Liver (tissue), 8 donors: ENCODE measurements at regions not wholly inside any gene's neighbourhood (a gene's known extent, or its start where the extent isn't known, plus 50 kb on each side); places are given as distances from the start of the nearest gene placed in this dataset.

Experiments used
- DNase-seq: peaks from one replicate; pipeline ENCODE4 v3.0.0-alpha.2; 2017; ENCODE audit warnings: low spot score
- H3K27ac ChIP-seq, 2 donors: one replicate each; pipeline ENCODE4 v1.7.0; 2013; ENCODE audit warnings: inconsistent platforms in 2 of 2, low read length in 2 of 2, control low read depth in 1 of 2, low read depth in 1 of 2, mild to moderate bottlenecking in 1 of 2
- H3K27me3 ChIP-seq, 4 donors: one replicate each; pipeline versions ENCODE4 v1.6.1 to v1.7.0; 2013; ENCODE audit warnings: low read length in 3 of 4, inconsistent platforms in 1 of 4, mild to moderate bottlenecking in 1 of 4, moderate library complexity in 1 of 4; ENCODE audit not compliant: control insufficient read depth in 4 of 4, insufficient read depth in 4 of 4
- H3K36me3 ChIP-seq, 4 donors: one replicate each; pipeline versions ENCODE4 v1.6.1 to v1.7.0; 2013; ENCODE audit warnings: low read length in 3 of 4, mild to moderate bottlenecking in 3 of 4, low read depth in 1 of 4, moderate library complexity in 1 of 4; ENCODE audit not compliant: control insufficient read depth in 4 of 4, insufficient read depth in 3 of 4
- H3K4me1 ChIP-seq, 4 donors: one replicate each; pipeline versions ENCODE4 v1.6.1 to v1.7.0; 2013; ENCODE audit warnings: low read length in 3 of 4, mild to moderate bottlenecking in 3 of 4, moderate library complexity in 1 of 4; ENCODE audit not compliant: control insufficient read depth in 4 of 4, insufficient read depth in 4 of 4
- H3K4me3 ChIP-seq, 3 donors: one replicate each; pipeline versions ENCODE4 v1.6.1 to v1.7.0; 2013; ENCODE audit warnings: low read length in 3 of 3, control low read depth in 1 of 3, low read depth in 1 of 3, mild to moderate bottlenecking in 1 of 3
- H3K9ac ChIP-seq, 2 donors: one replicate each; pipeline ENCODE4 v1.7.0; 2013; ENCODE audit warnings: low read length in 2 of 2, mild to moderate bottlenecking in 2 of 2, moderate library complexity in 2 of 2, control low read depth in 1 of 2, low read depth in 1 of 2
- H3K9me3 ChIP-seq, 4 donors: one replicate each; pipeline versions ENCODE4 v1.6.1 to v1.7.0; 2013; ENCODE audit warnings: low read length in 3 of 4; ENCODE audit not compliant: control insufficient read depth in 4 of 4
- EGR1 ChIP-seq, 2 donors: IDR thresholded peaks; 2 replicates each; pipeline ENCODE4 v1.6.1; 2016 to 2018; ENCODE audit warnings: antibody characterized with exemption in 2 of 2, low read depth in 2 of 2
- FOXA1 ChIP-seq: IDR thresholded peaks from 2 replicates; pipeline ENCODE4 v1.6.1; 2016; ENCODE audit warnings: antibody characterized with exemption
- FOXA2 ChIP-seq: IDR thresholded peaks from 2 replicates; pipeline ENCODE4 v1.6.1; 2016; ENCODE audit warnings: antibody characterized with exemption
- GABPA ChIP-seq, 2 donors: IDR thresholded peaks in 1 of 2; conservative IDR thresholded peaks in 1 of 2; 2 replicates each; pipeline ENCODE4 v1.6.1; 2016; ENCODE audit warnings: antibody characterized with exemption in 2 of 2, mild to moderate bottlenecking in 1 of 2, moderate library complexity in 1 of 2
- HNF4A ChIP-seq, 2 donors: conservative IDR thresholded peaks; 2 replicates each; pipeline ENCODE4 v1.6.1; 2016; ENCODE audit warnings: antibody characterized with exemption in 2 of 2, mild to moderate bottlenecking in 2 of 2
- JUND ChIP-seq, 2 donors: IDR thresholded peaks; 2 replicates each; pipeline ENCODE4 v1.6.1; 2016; ENCODE audit warnings: antibody characterized with exemption in 2 of 2
- NR2F2 ChIP-seq: IDR thresholded peaks from 2 replicates; pipeline ENCODE4 v1.6.1; 2016; ENCODE audit warnings: antibody characterized with exemption
- RAD21 ChIP-seq, 2 donors: IDR thresholded peaks; 2 replicates each; pipeline ENCODE4 v1.6.1; 2016; ENCODE audit warnings: antibody characterized with exemption in 2 of 2, mild to moderate bottlenecking in 2 of 2
- RXRA ChIP-seq, 2 donors: IDR thresholded peaks; 2 replicates each; pipeline ENCODE4 v1.6.1; 2017 to 2018; ENCODE audit warnings: antibody characterized with exemption in 2 of 2, mild to moderate bottlenecking in 1 of 2
- SP1 ChIP-seq: IDR thresholded peaks from 2 replicates; pipeline ENCODE4 v1.6.1; 2018; ENCODE audit warnings: antibody characterized with exemption, mild to moderate bottlenecking
- TAF1 ChIP-seq: conservative IDR thresholded peaks from 2 replicates; pipeline ENCODE4 v1.6.1; 2016; ENCODE audit warnings: antibody characterized with exemption, mild to moderate bottlenecking
- YY1 ChIP-seq: IDR thresholded peaks from 2 replicates; pipeline ENCODE4 v1.6.1; 2016; ENCODE audit warnings: antibody characterized with exemption, mild to moderate bottlenecking
- WGBS: extraction: QIAGEN DNeasy Blood & Tissue Kit; methylation state at CpG from one replicate; pipeline ENCODE4 v1.1.7; 2013; 5-methylcytosine and 5-hydroxymethylcytosine counted together
- TF ChIP-seq, protein P1 (sequence below): fragments of 150-350 bp; IDR thresholded peaks from 2 replicates; pipeline ENCODE4 v1.5.1; 2017; ENCODE audit warnings: improper control_type of control experiment, low read depth, low read length; ENCODE audit not compliant: missing input control
- TF ChIP-seq, protein P2 (sequence below): IDR thresholded peaks from 2 replicates; pipeline ENCODE4 v1.6.1; 2016; ENCODE audit warnings: antibody characterized with exemption
- TF ChIP-seq, protein P3 (sequence below): IDR thresholded peaks from 2 replicates; pipeline ENCODE4 v1.6.1; 2016; ENCODE audit warnings: antibody characterized with exemption, mild to moderate bottlenecking
- TF ChIP-seq, protein P4 (sequence below): IDR thresholded peaks from 2 replicates; pipeline ENCODE4 v1.6.1; 2016; ENCODE audit warnings: antibody characterized with exemption
- TF ChIP-seq, protein P5 (sequence below): IDR thresholded peaks from 2 replicates; pipeline ENCODE4 v1.6.1; 2016; ENCODE audit warnings: antibody characterized with exemption
- donor health status: healthy.
- donor health status: healthy.
- donor health status: healthy.
- donor health status: healthy.
- donor health status: healthy.

DNA sequence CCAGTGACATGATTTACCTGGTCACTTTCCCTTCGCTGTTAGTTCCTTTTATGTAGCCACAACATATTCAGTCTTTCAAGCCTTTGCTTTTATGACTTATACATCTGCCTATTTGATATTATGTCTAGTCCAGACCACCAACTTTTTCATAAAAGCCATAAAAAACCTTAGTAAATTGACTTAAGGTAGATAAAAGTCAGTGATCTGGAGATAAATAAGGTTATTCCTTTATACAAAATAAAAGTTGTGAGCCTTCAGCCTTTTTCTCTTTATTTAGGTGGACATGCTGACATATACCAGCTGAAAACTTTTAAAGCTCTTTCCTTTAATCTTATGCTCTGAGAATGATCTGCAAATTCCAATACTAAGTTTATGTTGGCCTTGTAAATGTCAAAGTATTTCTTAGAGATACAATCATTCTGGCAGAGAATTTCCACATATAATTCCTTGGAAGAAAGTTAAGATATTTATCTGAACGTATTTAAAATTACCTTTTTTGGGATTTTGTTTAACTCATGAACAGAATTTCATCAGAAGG is 690.4 kb upstream of the CHORDC1 start:
- Histone ChIP-seq H3K36me3 (no peaks in the 10 kb centered on the region), H3K9ac (no peak overlapping the region), H3K4me1 (no peaks in the 10 kb centered on the region), H3K27me3 (no peaks in the 10 kb centered on the region), H3K27ac (no peak overlapping the region), H3K4me3 (no peak overlapping the region), H3K9me3 (no peaks in the 10 kb centered on the region)
- TF ChIP-seq FOXA2 (no peak), HNF4A (conservative IDR thresholded peaks at IDR 0.05) (no peak), GABPA (IDR thresholded peaks at IDR 0.05 in 1 of 2, conservative IDR thresholded peaks at IDR 0.05 in 1 of 2) (no peak), YY1 (no peak), RAD21 (IDR thresholded peaks at IDR 0.05) (no peak)
- TF ChIP-seq, protein P1, sequence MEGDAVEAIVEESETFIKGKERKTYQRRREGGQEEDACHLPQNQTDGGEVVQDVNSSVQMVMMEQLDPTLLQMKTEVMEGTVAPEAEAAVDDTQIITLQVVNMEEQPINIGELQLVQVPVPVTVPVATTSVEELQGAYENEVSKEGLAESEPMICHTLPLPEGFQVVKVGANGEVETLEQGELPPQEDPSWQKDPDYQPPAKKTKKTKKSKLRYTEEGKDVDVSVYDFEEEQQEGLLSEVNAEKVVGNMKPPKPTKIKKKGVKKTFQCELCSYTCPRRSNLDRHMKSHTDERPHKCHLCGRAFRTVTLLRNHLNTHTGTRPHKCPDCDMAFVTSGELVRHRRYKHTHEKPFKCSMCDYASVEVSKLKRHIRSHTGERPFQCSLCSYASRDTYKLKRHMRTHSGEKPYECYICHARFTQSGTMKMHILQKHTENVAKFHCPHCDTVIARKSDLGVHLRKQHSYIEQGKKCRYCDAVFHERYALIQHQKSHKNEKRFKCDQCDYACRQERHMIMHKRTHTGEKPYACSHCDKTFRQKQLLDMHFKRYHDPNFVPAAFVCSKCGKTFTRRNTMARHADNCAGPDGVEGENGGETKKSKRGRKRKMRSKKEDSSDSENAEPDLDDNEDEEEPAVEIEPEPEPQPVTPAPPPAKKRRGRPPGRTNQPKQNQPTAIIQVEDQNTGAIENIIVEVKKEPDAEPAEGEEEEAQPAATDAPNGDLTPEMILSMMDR = no peak
- no peak for DNase-seq
- WGBS = 80% methylated on average over 2 of the region's 2 CpGs

- H3K27ac ChIP-seq = no peak overlapping the region
- 90% methylated on average over 5 of the region's 5 CpGs for WGBS
- H3K4me3 ChIP-seq = no peak overlapping the region
- no peak for DNase-seq
- H3K9ac ChIP-seq = no peak overlapping the region
- TF ChIP-seq JUND (IDR thresholded peaks at IDR 0.05) (no peak), GABPA (IDR thresholded peaks at IDR 0.05 in 1 of 2, conservative IDR thresholded peaks at IDR 0.05 in 1 of 2) (no peak), RXRA (IDR thresholded peaks at IDR 0.05) (no peak), SP1 (no peak), FOXA1 (no peak), TAF1 (no peak), FOXA2 (no peak), YY1 (no peak), NR2F2 (no peak), EGR1 (IDR thresholded peaks at IDR 0.05; ENCODE audit: low read depth in 2 of 2) (no peak), RAD21 (IDR thresholded peaks at IDR 0.05) (no peak)
- TF ChIP-seq, protein P2, sequence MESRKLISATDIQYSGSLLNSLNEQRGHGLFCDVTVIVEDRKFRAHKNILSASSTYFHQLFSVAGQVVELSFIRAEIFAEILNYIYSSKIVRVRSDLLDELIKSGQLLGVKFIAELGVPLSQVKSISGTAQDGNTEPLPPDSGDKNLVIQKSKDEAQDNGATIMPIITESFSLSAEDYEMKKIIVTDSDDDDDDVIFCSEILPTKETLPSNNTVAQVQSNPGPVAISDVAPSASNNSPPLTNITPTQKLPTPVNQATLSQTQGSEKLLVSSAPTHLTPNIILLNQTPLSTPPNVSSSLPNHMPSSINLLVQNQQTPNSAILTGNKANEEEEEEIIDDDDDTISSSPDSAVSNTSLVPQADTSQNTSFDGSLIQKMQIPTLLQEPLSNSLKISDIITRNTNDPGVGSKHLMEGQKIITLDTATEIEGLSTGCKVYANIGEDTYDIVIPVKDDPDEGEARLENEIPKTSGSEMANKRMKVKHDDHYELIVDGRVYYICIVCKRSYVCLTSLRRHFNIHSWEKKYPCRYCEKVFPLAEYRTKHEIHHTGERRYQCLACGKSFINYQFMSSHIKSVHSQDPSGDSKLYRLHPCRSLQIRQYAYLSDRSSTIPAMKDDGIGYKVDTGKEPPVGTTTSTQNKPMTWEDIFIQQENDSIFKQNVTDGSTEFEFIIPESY = no peak
- TF ChIP-seq, protein P3, sequence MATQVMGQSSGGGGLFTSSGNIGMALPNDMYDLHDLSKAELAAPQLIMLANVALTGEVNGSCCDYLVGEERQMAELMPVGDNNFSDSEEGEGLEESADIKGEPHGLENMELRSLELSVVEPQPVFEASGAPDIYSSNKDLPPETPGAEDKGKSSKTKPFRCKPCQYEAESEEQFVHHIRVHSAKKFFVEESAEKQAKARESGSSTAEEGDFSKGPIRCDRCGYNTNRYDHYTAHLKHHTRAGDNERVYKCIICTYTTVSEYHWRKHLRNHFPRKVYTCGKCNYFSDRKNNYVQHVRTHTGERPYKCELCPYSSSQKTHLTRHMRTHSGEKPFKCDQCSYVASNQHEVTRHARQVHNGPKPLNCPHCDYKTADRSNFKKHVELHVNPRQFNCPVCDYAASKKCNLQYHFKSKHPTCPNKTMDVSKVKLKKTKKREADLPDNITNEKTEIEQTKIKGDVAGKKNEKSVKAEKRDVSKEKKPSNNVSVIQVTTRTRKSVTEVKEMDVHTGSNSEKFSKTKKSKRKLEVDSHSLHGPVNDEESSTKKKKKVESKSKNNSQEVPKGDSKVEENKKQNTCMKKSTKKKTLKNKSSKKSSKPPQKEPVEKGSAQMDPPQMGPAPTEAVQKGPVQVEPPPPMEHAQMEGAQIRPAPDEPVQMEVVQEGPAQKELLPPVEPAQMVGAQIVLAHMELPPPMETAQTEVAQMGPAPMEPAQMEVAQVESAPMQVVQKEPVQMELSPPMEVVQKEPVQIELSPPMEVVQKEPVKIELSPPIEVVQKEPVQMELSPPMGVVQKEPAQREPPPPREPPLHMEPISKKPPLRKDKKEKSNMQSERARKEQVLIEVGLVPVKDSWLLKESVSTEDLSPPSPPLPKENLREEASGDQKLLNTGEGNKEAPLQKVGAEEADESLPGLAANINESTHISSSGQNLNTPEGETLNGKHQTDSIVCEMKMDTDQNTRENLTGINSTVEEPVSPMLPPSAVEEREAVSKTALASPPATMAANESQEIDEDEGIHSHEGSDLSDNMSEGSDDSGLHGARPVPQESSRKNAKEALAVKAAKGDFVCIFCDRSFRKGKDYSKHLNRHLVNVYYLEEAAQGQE = no peak
- TF ChIP-seq, protein P1 = no peak
- TF ChIP-seq, protein P4, sequence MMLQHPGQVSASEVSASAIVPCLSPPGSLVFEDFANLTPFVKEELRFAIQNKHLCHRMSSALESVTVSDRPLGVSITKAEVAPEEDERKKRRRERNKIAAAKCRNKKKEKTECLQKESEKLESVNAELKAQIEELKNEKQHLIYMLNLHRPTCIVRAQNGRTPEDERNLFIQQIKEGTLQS = no peak
- TF ChIP-seq, protein P5, sequence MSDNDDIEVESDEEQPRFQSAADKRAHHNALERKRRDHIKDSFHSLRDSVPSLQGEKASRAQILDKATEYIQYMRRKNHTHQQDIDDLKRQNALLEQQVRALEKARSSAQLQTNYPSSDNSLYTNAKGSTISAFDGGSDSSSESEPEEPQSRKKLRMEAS = no peak
- H3K4me1 ChIP-seq = no peaks in the 10 kb centered on the region
- no peaks in the 10 kb centered on the region for H3K36me3 ChIP-seq
- no peaks in the 10 kb centered on the region for H3K9me3 ChIP-seq
- H3K27me3 ChIP-seq = no peaks in the 10 kb centered on the region
These were observed 689.8 kb upstream of the CHORDC1 start for GRCh38 chr11:90912631-90913030.
